Progenitor cell of endocrine pancreas (in vitro differentiated cells): ENCODE measurements at regions not wholly inside any gene's neighbourhood (a gene's known extent, or its start where the extent isn't known, plus 50 kb on each side); places are given as distances from the start of the nearest gene placed in this dataset.

ENCODE experiments used
- DNase-seq: peaks from one replicate; pipeline ENCODE4 v3.0.0; 2021; ENCODE audit warnings: low spot score; ENCODE audit not compliant: unreplicated experiment
- H3K27ac Mint-ChIP-seq: 2 replicates; pipeline ENCODE4 v1.8.0; 2021; ENCODE audit warnings: mild to moderate bottlenecking, moderate library complexity, mixed read lengths
- H3K27me3 Mint-ChIP-seq: 2 replicates; pipeline ENCODE4 v1.8.0; 2021; ENCODE audit warnings: mixed read lengths
- H3K36me3 Mint-ChIP-seq: 2 replicates; pipeline ENCODE4 v1.8.0; 2022; ENCODE audit warnings: mixed read lengths; ENCODE audit not compliant: insufficient read depth
- H3K4me1 Mint-ChIP-seq: 2 replicates; pipeline ENCODE4 v1.8.0; 2021; ENCODE audit warnings: low read depth, mixed read lengths
- H3K4me3 Mint-ChIP-seq: 2 replicates; pipeline ENCODE4 v1.8.0; 2021; ENCODE audit warnings: low read depth, mild to moderate bottlenecking, moderate library complexity, mixed read lengths
- H3K9me3 Mint-ChIP-seq: 2 replicates; pipeline ENCODE4 v1.8.0; 2021; ENCODE audit warnings: low read depth, mixed read lengths
- TF ChIP-seq, protein P1 (sequence below): fragments of 200-600 bp; sonication (generic); IDR thresholded peaks from one replicate; pipeline ENCODE4 v1.5.0; 2021; ENCODE audit warnings: antibody characterized with exemption, mild to moderate bottlenecking; ENCODE audit not compliant: unreplicated experiment

DNA sequence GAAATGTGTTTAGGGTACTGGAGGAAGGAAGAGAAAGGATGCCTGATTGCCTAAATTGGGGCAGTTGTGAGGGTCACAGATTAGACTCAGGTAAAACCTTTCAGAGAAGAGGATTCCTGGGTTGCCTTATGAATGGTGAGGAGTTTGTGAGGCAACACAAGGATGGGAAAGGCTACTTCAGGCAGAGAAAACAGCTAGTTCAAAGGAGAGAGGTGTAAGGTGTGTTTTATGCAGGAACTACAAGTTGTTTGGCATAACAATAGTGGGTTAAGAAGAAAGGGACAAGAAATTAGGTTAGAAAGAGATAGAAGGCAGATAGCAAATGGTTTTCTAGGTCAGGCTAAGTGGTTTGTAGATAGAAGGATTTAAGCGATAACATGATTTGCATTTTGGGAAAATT lies 75.1 kb upstream of the PGRMC2 start:
- no peak overlapping the region for H3K27ac Mint-ChIP-seq
- H3K27me3 Mint-ChIP-seq: no peaks in the 10 kb centered on the region
- no peak overlapping the region for H3K4me3 Mint-ChIP-seq
- H3K4me1 Mint-ChIP-seq: peaks cover 3% of the 10 kb centered on the region
- TF ChIP-seq, protein P1, sequence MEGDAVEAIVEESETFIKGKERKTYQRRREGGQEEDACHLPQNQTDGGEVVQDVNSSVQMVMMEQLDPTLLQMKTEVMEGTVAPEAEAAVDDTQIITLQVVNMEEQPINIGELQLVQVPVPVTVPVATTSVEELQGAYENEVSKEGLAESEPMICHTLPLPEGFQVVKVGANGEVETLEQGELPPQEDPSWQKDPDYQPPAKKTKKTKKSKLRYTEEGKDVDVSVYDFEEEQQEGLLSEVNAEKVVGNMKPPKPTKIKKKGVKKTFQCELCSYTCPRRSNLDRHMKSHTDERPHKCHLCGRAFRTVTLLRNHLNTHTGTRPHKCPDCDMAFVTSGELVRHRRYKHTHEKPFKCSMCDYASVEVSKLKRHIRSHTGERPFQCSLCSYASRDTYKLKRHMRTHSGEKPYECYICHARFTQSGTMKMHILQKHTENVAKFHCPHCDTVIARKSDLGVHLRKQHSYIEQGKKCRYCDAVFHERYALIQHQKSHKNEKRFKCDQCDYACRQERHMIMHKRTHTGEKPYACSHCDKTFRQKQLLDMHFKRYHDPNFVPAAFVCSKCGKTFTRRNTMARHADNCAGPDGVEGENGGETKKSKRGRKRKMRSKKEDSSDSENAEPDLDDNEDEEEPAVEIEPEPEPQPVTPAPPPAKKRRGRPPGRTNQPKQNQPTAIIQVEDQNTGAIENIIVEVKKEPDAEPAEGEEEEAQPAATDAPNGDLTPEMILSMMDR: no peak
- no peak for DNase-seq
- H3K36me3 Mint-ChIP-seq: no peaks in the 10 kb centered on the region
- H3K9me3 Mint-ChIP-seq: peaks cover 3% of the 10 kb centered on the region

DNA sequence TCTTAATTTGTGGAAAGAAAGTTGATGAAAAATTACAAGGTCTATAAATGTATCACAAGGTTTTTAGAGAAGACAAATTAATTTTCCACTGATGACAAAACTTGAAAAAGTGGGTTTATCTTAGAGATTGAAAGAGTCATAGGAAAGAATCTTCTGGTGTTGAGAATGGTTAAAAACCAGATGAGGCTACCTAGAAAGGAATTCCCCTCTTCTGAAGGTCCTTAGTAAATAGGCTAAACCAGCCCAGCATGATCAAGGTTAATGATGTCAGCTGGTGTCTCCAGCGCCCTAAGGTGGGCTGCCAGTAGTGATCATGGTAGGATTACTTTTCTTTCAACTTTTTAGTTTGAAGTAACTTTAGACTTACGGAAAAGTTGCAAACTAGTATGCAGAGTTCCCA lies 71.8 kb upstream of the PGRMC2 start:
- no peak overlapping the region for H3K4me3 Mint-ChIP-seq
- H3K9me3 Mint-ChIP-seq: peaks cover 3% of the 10 kb centered on the region
- H3K36me3 Mint-ChIP-seq: no peaks in the 10 kb centered on the region
- no peak overlapping the region for H3K27ac Mint-ChIP-seq
- DNase-seq: no peak
- TF ChIP-seq, protein P1: no peak
- H3K4me1 Mint-ChIP-seq: peaks cover 13% of the 10 kb centered on the region
- H3K27me3 Mint-ChIP-seq: no peaks in the 10 kb centered on the region

DNA sequence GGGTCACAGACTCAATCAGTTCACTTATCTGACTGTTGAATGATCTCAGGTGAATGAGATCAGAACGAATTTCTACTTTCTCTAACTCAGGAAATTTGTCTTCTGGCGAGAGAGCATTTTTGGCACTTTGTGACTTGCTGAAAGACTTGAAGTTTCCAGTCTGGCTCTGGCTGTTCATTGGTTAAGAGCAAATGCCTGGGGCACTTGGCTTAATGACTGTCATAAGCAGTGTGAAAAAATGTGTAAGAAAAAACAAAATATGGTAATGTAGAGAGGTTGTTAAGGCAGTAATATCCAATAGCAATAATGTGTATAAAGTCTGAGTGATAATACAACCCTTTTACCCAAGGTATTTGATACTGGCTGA lies 71.3 kb upstream of the PGRMC2 start:
- H3K27ac Mint-ChIP-seq: no peak overlapping the region
- H3K4me1 Mint-ChIP-seq: peaks cover 16% of the 10 kb centered on the region
- H3K36me3 Mint-ChIP-seq: no peaks in the 10 kb centered on the region
- DNase-seq: no peak
- no peak overlapping the region for H3K4me3 Mint-ChIP-seq
- TF ChIP-seq, protein P1: no peak
- peaks cover 3% of the 10 kb centered on the region for H3K9me3 Mint-ChIP-seq
- H3K27me3 Mint-ChIP-seq: no peaks in the 10 kb centered on the region

DNA sequence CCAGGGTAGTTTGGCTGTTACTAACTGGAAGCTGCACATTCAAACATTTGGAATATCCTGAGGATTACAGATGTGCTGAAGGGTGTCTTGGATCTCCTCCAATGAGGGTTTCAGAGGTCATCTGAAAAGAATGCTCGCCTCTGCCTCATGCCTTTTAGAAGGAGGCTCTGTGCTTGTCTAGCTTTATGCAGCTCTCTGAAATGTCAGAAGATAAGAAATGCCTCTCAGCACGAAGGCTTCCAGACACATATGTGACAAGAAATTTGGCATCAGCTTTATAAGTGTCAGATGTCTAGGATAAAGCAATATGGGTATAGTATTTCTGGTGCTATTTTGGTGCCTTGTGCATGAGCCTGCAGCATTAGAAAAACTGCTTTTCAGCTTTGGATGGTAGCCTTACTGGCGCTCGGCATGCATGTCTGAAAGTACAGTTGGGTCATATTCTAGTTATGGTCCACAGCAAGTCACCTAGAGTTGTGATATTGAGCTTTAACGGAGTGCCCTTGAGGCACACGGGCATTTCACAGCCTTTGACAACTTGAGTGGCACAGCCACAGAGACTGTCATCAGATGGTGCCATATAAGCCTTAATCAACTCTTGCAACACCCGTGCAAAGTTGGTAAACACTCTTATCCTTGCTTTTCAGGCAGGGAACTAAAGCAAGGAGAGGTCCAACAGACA lies 70.8 kb upstream of the PGRMC2 start:
- no peaks in the 10 kb centered on the region for H3K27me3 Mint-ChIP-seq
- peaks cover 16% of the 10 kb centered on the region for H3K4me1 Mint-ChIP-seq
- H3K36me3 Mint-ChIP-seq: no peaks in the 10 kb centered on the region
- H3K27ac Mint-ChIP-seq: no peak overlapping the region
- TF ChIP-seq, protein P1: no peak
- H3K4me3 Mint-ChIP-seq: no peak overlapping the region
- DNase-seq: no peak
- peaks cover 3% of the 10 kb centered on the region for H3K9me3 Mint-ChIP-seq

DNA sequence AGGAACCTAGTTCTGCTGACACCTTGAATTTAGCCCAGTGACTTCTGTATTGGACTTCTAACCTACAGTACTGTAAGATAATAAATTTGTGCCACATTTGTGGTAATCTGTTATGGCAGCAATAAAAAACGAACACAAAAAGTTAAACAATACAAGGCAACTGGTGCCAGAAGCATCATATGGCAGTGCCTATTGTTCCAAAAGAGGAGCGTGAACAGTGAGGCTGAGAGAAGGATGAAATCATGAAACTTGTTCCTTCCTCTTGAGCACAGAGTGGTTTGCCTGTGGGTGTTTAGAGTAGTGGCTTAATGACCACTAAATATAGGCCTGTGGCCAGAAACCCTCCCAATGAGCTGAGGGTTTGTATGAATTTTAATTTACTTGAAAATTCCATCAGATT lies 69.7 kb upstream of the PGRMC2 start:
- TF ChIP-seq, protein P1: no peak
- DNase-seq: no peak
- no peaks in the 10 kb centered on the region for H3K27me3 Mint-ChIP-seq
- H3K4me1 Mint-ChIP-seq: peaks cover 16% of the 10 kb centered on the region
- no peak overlapping the region for H3K27ac Mint-ChIP-seq
- H3K36me3 Mint-ChIP-seq: no peaks in the 10 kb centered on the region
- peaks cover 3% of the 10 kb centered on the region for H3K9me3 Mint-ChIP-seq
- H3K4me3 Mint-ChIP-seq: no peak overlapping the region
